NK-92 treated with Interleukin-12 subunit alpha and Interleukin-12 subunit beta, amount 100 ng/mL, for 24 hours (cell line): ENCODE measurements at regions not wholly inside any gene's neighbourhood (a gene's known extent, or its start where the extent isn't known, plus 50 kb on each side); places are given as distances from the start of the nearest gene placed in this dataset.
A peak's percentile ranks its signal among the peaks of the same experiment; 100 is the strongest.

Source experiments
- DNase-seq: peaks from one replicate; lab custom pipeline; 2025; lab: John Stamatoyannopoulos, UW

DNA sequence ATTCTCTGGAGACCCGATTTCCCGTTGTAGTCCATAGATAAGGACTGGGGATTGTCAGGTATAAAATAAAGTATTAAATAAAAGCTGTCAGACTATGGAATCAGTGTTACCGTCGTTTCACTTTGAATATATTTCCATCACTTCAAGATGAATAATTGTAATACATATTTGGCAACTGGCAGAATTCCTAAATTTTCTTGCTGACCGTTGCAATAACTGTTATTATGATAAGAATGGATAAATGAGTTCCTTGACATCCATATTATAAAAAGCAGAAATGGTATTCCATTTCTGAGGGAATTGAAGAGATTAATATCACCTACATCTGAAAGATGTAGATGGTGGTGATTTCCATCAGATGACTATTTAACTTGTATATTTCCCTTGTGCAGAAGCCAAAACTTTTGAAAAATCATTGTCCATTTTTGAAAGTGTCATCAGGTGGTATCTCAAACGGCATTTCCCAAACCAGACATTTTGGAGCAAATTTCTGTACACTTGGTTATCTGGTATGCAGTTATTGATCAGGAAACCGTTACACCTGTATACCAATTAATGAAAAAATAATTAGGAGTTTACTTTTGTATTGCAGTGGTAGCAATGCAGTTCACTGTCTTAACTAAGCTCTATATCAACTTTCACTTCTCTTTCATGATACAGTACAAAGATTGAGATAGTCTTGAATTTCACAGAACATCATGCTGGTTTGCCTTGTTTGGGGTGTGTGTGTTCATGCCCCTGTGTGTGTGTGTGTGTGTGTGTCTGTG is 878.5 kb downstream of the PCDH18 start:
- no peak for DNase-seq

DNA sequence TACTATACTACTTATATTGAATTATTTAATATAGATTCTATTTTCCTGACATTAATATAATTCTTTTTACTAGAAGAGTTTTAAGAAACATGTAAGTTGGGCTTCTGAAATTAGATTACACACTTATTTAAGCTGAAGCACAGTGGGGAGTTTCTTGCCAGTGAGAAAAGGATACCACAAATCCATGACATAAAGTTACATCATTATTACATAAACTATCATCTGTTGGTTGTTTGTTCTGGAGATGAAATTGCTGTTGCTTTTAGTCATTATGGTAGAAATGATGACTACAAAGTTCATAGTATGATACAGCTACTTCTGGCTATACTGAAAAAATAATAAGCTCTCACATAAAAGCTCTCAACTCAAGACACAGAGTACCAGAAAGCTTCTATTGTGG is 880.4 kb downstream of the PCDH18 start:
- no peak for DNase-seq

- no peak for DNase-seq
Measured at GRCh38 chr4:136651278-136651667, 881.0 kb downstream of the PCDH18 start.

- peak; percentile 1 for DNase-seq
Measured at GRCh38 chr4:136650541-136651277, 881.6 kb downstream of the PCDH18 start.

DNA sequence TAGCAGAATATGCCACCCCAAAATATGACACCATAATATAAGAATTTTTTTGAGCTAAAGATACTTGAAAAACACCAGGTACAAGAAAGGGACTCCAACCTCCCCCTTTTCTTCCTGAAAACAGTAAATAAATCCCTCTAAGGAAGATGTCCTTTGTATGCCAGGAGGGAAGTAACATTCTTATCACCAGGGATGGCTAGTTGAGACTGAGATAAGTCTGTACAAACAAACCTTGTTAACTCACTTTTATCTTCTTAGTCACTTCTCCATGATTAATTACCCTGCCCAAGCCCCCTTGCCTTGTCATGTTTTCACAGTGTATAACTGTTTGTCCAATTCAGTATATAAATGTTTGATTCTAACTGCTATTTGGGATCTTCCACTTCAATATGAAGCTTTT is 888.0 kb downstream of the PCDH18 start:
- no peak for DNase-seq

- no peak for DNase-seq
Measured at GRCh38 chr4:136643416-136643815, 888.9 kb downstream of the PCDH18 start.

DNA sequence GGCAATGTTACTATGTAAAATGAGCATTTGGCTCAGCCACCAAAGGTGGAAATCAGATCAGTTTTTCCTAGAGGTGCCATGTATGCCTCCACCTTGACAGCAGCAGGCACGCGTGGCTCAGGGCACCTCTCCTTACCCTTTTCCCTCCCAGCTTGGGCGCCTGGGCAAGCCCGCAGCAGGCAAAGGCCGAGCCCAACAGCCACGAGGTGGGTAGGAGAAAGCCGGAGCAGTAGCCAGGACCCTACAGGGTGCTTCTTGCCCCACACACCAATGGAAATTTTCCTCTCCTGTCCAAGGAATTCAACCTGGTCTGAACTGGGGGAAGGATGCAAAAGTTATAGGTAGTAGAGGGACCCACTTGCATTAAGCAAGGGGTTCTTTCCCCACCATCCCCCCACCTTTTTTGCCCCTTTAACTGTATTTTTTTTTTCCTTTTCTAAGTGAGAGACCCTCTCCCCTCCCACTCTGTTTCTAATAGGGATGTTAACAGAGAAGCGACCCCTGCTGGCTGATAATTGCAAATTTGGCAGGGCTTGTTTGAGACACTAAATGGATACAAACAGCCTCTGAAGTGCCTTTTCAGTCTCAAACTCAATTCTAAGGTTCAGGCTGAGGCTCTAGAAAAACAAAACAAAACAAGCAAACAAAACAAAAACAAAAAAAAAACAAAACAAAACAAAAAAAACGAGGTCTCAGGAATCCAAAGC is 895.1 kb downstream of the PCDH18 start:
- DNase-seq = no peak

GRCh38 chr4:136636155-136636554 is 896.1 kb downstream of the PCDH18 start:
- DNase-seq = no peak

DNA sequence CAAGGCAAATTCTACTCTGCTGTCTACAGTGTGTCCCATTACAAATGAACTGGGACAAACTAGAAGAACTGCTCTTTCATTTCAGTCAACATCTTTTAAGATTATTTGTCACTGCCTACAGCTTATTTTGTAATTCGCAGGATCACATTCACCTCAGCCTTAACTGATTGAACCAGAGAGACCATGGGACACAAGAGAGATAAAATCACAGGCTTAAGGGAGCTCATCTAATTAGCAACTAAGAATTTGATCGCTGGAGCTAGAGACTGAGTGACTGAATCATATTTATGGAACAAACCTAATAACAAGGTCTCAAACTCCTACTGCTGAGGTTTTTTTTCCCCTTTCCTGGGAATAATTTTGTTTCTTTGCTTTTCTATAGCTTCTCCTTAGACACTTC is 898.2 kb downstream of the PCDH18 start:
- DNase-seq = no peak

GRCh38 chr4:136599890-136600289 is 932.4 kb downstream of the PCDH18 start:
- DNase-seq = no peak

DNA sequence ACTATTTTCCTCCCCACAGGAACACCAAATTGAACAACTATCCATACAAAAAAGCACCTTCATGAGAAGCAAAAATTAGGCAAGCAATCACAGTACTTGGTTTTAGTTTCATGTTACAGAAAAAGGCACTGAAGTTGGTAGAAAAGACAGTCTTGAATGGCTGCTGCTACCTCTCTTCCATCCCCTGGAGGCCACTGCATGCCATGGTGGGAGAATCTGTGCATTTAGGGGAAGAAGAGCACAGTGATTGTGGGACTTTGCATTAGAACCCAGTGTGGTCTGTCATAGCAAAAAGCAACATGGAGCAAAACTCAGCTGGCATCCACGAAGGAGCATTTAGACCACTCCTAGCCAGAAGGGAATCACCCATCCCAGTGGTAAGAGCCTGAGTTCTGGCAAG is 941.9 kb downstream of the PCDH18 start:
- no peak for DNase-seq

DNA sequence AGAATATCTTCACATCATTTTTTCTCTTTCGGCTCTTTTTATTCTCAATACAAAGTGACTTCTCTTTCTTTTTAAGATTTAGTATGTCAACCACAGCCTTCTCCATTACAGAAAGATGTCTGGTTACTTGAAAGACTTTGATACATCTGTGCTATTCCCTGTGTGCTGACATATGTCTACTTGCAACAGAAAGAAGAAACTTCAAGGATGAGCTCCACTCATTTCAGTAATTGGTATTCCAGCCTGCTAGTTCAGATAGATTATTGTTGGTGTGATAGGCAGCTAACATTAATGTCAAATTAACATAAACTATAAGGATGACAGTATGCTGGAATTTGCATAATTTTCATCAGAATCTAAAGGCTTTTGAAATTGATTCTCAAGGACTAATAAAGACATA is 948.7 kb downstream of the PCDH18 start:
- DNase-seq = no peak

- no peak for DNase-seq
Measured at GRCh38 chr4:136581119-136581518, 951.2 kb downstream of the PCDH18 start.

- no peak for DNase-seq
Measured at GRCh38 chr4:136575146-136575545, 957.1 kb downstream of the PCDH18 start.

DNA sequence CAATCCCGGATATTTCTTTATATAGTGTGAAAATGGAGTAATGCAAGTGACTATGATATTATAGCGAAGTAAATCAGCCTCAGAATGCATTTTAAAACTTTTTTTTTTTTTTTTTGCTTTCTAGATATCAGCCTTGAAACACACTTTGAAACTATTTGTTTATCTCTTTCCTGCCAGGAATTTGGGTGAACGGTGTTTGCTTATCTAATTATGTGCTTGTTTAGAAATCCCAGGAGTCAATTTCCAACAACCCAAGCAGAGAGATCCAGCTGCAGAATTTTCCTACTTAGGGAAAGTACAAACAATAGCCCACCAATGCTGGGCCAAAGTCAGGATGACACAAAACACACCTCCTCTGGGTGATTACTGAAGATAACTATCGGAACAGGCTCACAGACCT is 958.8 kb downstream of the PCDH18 start:
- DNase-seq = no peak

- DNase-seq = no peak
Measured at GRCh38 chr4:136571315-136571714, 961.0 kb downstream of the PCDH18 start.

- no peak for DNase-seq
Measured at GRCh38 chr4:136562834-136563233, 969.5 kb downstream of the PCDH18 start.

DNA sequence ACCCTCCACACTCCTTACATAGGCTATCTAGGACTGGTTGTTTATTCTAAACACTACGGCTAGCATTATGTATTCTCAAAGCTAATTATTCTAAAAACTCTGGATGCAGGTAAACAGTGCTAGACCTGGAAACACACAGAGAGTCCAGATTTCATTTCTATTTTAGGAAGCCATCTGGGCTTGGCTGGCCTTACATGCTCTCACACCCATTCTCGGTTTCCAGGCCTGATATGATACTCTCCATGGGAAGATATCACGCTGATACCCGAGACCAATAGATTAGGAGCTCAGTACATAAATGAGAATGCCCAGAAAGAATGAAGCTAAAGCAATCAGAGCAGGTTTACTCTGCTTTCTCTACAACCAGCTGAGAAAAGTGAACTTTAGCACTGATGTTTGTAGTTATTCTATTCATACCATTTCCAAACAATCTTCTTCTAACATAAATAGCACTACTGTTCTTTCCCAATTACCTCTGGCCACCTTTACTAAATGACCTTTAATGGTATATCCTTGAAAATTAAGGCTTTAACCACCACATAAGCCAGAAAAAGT is 973.3 kb downstream of the PCDH18 start:
- DNase-seq = no peak

DNA sequence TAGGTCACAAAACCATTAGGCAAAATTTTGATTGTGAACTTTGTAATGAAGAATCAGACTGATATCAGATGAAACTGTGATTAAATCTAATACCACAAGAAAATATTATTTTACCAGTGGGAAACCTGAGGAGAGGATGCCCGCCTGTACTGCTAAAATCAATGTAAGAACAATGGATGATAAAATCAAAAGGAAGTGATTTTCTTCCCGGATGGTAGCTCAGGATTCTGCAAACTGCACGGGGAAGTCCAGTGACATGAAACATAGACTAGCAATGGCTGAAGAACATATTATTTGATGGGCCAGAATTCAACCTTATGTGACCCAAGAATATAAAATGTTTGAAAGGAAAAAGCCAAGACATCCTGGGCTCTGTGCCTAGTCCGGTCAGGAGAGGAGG is 974.9 kb downstream of the PCDH18 start:
- DNase-seq = no peak

DNA sequence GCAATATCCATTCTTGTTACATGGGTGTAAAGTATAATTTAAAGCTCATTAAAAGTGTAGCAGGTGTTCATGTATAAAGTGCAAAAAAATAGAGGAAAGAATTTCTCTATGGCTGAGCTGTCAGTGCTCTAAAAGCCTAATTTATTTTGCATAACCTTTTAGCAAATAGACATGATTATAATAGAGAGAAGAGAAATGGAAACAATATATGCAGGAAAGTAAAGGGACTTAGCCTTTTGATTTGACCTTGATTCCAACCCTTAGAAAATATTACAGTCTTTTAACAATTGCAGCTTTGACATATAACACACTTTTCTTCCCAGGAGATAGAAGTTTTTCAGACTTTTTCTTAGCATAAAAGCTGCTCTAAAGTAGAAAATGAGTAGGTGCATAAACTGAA is 978.3 kb downstream of the PCDH18 start:
- DNase-seq = no peak

GRCh38 chr4:136551753-136552152 is 980.5 kb downstream of the PCDH18 start:
- no peak for DNase-seq

GRCh38 chr4:136540747-136541146 is 991.5 kb downstream of the PCDH18 start:
- no peak for DNase-seq

GRCh38 chr4:136528131-136528530 is 1004.2 kb downstream of the PCDH18 start:
- no peak for DNase-seq
